Daoy (cell line): ENCODE measurements at regions not wholly inside any gene's neighbourhood (a gene's known extent, or its start where the extent isn't known, plus 50 kb on each side); places are given as distances from the start of the nearest gene placed in this dataset.
"Not testable (repeated sequence)": the region's sequence is repeated elsewhere in the genome, so short reads cannot be mapped to it uniquely, and the experiment has no call there.

Experiments
- DNase-seq: peaks from one replicate; pipeline ENCODE4 v3.0.0-alpha.2; 2015; ENCODE audit warnings: low read depth

DNA sequence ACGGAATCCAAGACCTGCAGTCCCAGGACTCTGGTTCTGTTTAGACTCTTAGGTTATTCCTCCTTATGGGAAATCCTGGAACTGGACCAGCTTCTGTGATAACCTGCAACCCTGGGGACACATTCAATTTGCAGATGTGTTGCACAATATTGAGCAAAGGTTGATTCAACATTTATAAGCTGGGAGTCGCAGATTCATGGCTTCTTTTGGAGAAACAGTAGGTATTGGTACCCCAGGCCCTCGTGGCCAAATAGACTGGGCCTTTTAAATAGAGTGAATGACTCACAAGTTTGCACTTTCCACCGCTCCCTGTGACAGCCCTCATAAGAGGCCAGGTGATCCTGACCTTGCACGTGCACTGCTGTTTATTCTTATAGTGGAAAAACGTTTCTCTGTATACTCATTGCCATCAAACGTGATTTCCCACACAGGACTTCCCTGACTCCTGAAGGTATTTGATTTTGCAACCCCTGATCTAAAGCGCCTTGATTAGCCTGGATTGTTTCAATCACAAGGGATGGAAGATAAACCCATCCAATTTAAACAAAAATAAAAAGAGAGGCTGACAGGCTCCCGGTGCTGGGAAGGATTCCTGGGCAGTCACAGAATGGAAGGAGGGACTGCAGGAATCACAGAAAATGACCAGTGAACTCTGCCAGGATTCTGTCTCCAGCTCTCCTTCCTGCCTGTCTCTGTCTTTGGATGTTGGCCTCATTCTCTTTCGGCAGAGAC, 98.0 kb downstream of the VCPKMT start:
- DNase-seq: peak; percentile 37

- no peak for DNase-seq
Observed at GRCh38 chr14:50018933-50019210, 97.5 kb downstream of the VCPKMT start.

DNA sequence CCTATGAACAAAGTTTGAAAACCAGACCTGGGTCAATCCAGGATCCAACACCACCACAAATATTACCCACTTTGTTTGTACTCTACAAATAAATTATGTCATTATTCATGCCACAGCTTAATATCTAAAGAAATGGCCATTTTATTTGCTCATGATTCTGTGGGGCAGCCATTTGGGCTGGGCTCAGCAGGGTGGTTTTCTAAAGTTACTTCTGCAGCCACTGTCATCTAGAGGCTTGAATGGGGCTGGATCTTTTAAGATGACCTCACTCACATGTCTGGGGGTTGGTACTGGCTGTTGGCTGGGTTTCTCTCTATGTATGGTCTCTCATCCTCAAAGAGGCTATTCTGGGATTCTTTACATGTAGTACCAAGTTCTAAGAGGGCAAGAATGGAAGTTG, 96.2 kb downstream of the VCPKMT start:
- DNase-seq: no peak

DNA sequence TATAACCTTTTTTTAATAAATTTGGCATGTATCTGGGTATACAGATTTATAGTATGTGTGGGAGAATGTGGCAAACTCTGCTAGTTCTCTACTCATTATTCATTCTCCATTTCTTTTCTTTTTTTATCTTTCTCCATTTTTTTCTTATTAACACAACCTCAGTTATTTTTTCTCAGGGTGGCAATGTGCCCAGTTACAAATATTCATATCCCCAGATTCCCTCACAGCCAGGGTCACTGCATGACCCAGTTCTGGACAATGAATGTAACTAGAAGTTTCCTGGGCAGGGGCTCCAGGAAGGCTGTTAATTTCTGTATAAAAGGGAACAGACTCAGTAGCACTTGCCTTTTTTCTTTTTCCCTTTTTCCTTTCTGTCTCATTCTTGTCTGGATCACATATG, 95.6 kb downstream of the VCPKMT start:
- DNase-seq: no peak

GRCh38 chr14:50021261-50022031, 94.9 kb downstream of the VCPKMT start:
- DNase-seq: no peak

DNA sequence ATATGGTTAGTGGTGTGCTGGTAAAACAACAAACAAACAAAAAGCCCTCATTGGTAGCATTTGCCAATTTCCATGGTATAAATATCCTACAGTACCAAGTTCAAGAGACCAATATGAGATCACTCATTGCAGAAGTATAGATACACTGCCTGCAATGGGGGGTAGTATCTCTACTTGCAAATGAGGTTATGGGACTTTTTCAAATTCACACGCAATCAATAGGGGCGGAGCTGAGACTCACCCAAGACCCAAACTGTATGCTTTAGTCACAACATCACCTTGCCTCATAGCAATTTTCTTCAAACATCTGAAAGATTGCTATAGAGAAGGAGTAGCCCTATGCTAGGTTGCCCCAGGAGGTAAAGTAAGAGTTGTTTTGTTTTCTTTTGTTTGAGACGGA, 93.7 kb downstream of the VCPKMT start:
- DNase-seq: no peak

GRCh38 chr14:50023671-50024490, 92.5 kb downstream of the VCPKMT start:
- peak; percentile 74 for DNase-seq

- no peak for DNase-seq
Observed at GRCh38 chr14:50025073-50025472, 91.3 kb downstream of the VCPKMT start.

GRCh38 chr14:50025776-50026175, 90.6 kb downstream of the VCPKMT start:
- peak; percentile 60 for DNase-seq

- no peak for DNase-seq
Observed at GRCh38 chr14:50026396-50026795, 90.0 kb downstream of the VCPKMT start.

DNA sequence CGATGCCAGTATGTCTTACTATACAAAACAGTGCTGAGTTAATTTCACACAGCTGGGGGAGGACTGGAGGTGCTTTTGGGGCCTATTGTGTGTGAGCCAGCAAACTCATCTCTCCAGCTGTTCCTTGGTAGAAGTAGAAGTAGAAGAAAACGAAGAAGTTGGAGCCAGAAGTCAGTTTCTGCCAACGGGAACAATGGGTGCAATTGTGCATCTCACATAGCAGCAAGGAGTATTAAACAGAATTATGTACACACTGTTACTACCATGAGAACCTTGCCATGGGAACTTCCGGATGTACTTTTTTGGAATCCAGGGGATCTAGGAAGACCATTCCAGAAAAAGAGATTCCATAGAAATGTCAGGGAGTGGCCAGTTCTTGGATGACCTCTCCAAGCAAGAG, 88.6 kb downstream of the VCPKMT start:
- no peak for DNase-seq

- no peak for DNase-seq
Observed at GRCh38 chr14:50028458-50028857, 87.9 kb downstream of the VCPKMT start.

- DNase-seq: no peak
Observed at GRCh38 chr14:50030036-50030435, 86.3 kb downstream of the VCPKMT start.

- not testable (repeated sequence) for DNase-seq
Observed at GRCh38 chr14:50030911-50031310, 85.5 kb downstream of the VCPKMT start.

DNA sequence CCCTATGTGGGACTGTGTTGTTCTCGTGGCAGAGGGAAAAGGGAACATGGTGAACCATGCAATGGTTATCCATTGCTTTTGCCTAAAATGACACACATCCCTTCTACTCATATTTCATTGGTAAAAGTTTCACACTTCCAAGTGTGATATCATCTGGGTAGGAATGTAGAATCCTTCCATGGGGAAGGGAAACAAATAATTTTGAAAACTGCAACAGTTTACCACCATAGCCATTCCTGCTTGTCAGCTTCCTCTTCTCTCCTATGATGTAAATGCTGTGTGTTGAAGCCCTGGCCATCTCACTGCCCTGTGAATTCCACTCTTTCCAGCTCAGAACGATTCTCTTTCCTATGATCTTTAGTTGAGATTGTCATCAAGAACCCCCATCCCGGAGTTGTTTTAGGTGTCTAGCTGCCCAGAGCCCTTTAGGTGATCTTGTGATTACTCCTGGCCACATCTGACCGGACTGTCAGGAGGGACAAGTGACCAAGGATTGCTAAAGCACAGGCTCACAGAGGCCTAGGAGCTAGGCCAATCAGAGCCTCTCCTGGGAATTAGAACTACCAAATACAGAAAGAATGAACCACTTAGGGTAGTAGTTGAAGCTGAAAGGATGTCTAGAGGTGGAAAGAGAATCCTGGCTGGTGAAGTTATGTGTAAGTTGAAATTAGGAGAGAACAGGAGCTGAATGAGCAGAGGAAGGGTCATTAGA, 84.6 kb downstream of the VCPKMT start:
- DNase-seq: no peak

GRCh38 chr14:50032462-50033167, 83.8 kb downstream of the VCPKMT start:
- DNase-seq: not testable (repeated sequence)

DNA sequence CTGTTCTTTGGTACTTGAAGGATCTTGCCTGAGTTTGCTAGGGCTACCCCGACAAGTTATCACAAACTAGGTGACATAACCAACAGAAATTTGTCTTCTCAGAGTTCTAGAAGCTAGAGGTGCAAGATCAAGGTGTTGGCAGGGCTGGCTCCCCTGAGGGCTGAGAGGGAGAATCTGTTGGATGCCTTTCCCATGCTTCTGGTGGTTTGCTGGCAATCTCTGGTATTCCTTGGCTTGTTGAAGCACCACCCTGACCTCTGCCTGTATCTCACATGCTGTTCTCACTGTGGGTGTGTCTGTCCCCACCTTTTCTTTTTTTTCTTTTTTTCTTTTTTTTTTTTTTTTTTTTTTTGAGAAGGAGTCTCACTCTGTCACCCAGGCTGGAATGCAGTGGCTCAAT, 81.2 kb downstream of the VCPKMT start:
- no peak for DNase-seq

- no peak for DNase-seq
Observed at GRCh38 chr14:50036211-50036610, 80.2 kb downstream of the VCPKMT start.

- no peak for DNase-seq
Observed at GRCh38 chr14:50036637-50037036, 79.7 kb downstream of the VCPKMT start.

GRCh38 chr14:50037240-50037639, 79.1 kb downstream of the VCPKMT start:
- no peak for DNase-seq

DNA sequence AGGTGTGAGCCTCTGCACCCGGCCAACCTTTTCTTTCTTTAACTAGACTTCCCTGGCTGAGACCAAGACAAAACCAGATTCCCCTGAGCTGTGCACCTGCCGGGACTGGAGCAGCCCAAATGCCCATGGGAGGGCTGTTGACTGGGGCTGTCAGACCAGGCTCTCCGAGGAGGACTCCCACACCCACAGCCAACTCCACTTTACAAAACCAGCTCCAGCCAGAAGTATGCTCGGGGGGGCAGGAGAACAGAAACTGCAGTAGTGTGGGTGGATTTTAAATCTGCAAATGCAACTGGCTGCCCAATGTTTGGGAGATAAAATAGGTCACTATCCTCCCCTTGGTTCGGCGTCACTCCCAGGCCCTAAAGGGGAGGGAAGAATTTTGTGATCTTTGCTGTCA, 78.5 kb downstream of the VCPKMT start:
- DNase-seq: no peak
